ENCODE measurements at regions not wholly inside any gene's neighbourhood (a gene's known extent, or its start where the extent isn't known, plus 50 kb on each side); places are given as distances from the start of the nearest gene placed in this dataset.

GRCh38 chr11:11211186-11211585 is 141.9 kb downstream of the CSNK2A3 start:
- TF ChIP-seq TCF12 (IDR thresholded peaks at IDR 0.05; ENCODE audit: low read depth) (no peak), CREB1 (IDR thresholded peaks at IDR 0.05; ENCODE audit: low read depth) (no peak), CEBPB (IDR thresholded peaks at IDR 0.05) (no peak), EP300 (IDR thresholded peaks at IDR 0.05; ENCODE audit: borderline replicate concordance) (no peak), YY1 (IDR thresholded peaks at IDR 0.05; ENCODE audit: low read depth) (no peak), FOXM1 (IDR thresholded peaks at IDR 0.05; ENCODE audit: borderline replicate concordance, low read depth) (no peak), RAD21 (IDR thresholded peaks at IDR 0.05; ENCODE audit: low read depth) (no peak), EGR1 (IDR thresholded peaks at IDR 0.05) (no peak), MAX (IDR thresholded peaks at IDR 0.05) (no peak), ZBTB7A (IDR thresholded peaks at IDR 0.05; ENCODE audit: low read depth) (no peak), REST (IDR thresholded peaks at IDR 0.05; ENCODE audit: low read depth) (no peak), TEAD4 (IDR thresholded peaks at IDR 0.05) (no peak)

Measured in Ishikawa (cell line).